Calu3 (cell line): ENCODE measurements at regions not wholly inside any gene's neighbourhood (a gene's known extent, or its start where the extent isn't known, plus 50 kb on each side); places are given as distances from the start of the nearest gene placed in this dataset.

Source experiments
- BruUV-seq: library from RNA; stranded (reverse); fragments of 400-500 nt; replicated peaks from 2 replicates; lab custom pipeline; 2021; lab: Mats Ljungman, UMichigan
- CTCF ChIA-PET: fragments of 300-600 bp; sonication (Branson Sonifier 250); formaldehyde crosslinking; loops from one replicate; lab custom pipeline; 2022; ENCODE audit warnings: antibody characterized with exemption; lab: Charles Lee
- DNase-seq: peaks from one replicate; pipeline ENCODE4 v3.0.0; 2022
- H3K27ac Mint-ChIP-seq: one replicate; pipeline ENCODE4 v1.8.0; 2022; ENCODE audit warnings: mixed read lengths; ENCODE audit not compliant: unreplicated experiment
- H3K27me3 Mint-ChIP-seq: one replicate; pipeline ENCODE4 v1.8.0; 2022; ENCODE audit warnings: mixed read lengths; ENCODE audit not compliant: unreplicated experiment
- H3K36me3 Mint-ChIP-seq: one replicate; pipeline ENCODE4 v1.8.0; 2022; ENCODE audit warnings: mild to moderate bottlenecking, moderate library complexity, mixed read lengths; ENCODE audit not compliant: insufficient read depth, unreplicated experiment
- H3K4me1 Mint-ChIP-seq: one replicate; pipeline ENCODE4 v1.8.0; 2022; ENCODE audit warnings: mild to moderate bottlenecking, low read depth, mixed read lengths; ENCODE audit not compliant: unreplicated experiment
- H3K4me3 Mint-ChIP-seq: one replicate; pipeline ENCODE4 v1.8.0; 2022; ENCODE audit warnings: mild to moderate bottlenecking, low read depth, moderate library complexity, mixed read lengths; ENCODE audit not compliant: unreplicated experiment
- H3K9me3 Mint-ChIP-seq: one replicate; pipeline ENCODE4 v1.8.0; 2022; ENCODE audit warnings: low read depth, mixed read lengths; ENCODE audit not compliant: unreplicated experiment
- intact Hi-C: fragments of 100-400 bp; cut with micrococcal nuclease; formaldehyde crosslinking; loops from one replicate; pipeline ENCODE4 v1.10.0; 2022; ENCODE audit not compliant: unreplicated experiment
- TF ChIP-seq, protein P1 (sequence below): fragments of 200-600 bp; IDR thresholded peaks from one replicate; pipeline ENCODE4 v1.8.0; 2022; ENCODE audit warnings: antibody characterized with exemption; ENCODE audit not compliant: unreplicated experiment

DNA sequence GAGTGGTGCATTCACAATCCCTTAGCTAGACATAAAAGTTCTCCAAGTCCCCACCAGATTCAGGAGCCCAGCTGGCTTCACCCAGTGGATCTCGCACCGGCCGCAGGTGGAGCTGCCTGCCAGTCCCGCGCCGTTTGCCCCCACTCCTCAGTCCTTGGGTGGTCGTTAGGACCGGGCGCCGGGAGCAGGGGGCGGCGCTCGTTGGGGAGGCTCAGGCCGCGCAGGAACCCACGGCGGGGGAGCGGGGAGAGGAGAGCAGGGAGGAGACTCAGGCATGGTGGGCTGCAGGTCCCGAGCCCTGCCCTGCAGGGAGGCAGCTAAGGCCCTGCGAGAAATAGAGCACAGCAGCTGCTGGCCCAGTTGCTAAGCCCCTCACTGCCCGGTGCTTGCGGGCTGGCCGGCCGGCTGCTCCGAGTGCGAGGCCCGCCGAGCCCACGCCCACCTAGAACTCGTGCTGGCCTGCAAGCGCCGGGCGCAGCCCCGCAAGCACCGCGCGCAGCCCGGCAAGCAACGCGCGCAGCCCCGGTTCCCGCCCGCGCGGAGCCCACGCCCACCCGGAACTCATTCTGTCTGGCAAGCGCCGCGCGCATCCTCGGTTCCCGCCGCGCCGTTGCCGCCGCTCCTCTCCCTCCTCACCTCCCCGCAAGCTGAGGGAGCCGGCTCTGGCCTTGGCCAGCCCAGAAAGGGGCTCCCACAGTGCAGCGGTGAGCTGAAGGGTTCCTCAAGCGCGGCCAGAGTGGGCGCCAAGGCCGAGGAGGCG is 153.5 kb downstream of the SLC7A11 start:
- no peak overlapping the region for H3K27ac Mint-ChIP-seq
- peaks cover 33% of the 10 kb centered on the region for H3K4me1 Mint-ChIP-seq
- intact Hi-C loops: no loop called here
- TF ChIP-seq, protein P1, sequence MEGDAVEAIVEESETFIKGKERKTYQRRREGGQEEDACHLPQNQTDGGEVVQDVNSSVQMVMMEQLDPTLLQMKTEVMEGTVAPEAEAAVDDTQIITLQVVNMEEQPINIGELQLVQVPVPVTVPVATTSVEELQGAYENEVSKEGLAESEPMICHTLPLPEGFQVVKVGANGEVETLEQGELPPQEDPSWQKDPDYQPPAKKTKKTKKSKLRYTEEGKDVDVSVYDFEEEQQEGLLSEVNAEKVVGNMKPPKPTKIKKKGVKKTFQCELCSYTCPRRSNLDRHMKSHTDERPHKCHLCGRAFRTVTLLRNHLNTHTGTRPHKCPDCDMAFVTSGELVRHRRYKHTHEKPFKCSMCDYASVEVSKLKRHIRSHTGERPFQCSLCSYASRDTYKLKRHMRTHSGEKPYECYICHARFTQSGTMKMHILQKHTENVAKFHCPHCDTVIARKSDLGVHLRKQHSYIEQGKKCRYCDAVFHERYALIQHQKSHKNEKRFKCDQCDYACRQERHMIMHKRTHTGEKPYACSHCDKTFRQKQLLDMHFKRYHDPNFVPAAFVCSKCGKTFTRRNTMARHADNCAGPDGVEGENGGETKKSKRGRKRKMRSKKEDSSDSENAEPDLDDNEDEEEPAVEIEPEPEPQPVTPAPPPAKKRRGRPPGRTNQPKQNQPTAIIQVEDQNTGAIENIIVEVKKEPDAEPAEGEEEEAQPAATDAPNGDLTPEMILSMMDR: no peak
- no TSS peak for BruUV-seq
- H3K36me3 Mint-ChIP-seq: no peaks in the 10 kb centered on the region
- no peaks in the 10 kb centered on the region for H3K27me3 Mint-ChIP-seq
- CTCF ChIA-PET: interaction anchor here (0.6 kb wide), 1 partner anchor 832 kb away, joined by 3 read pairs; no protein-coding TSS in a partner anchor
- peaks cover 4% of the 10 kb centered on the region for H3K9me3 Mint-ChIP-seq
- H3K4me3 Mint-ChIP-seq: no peak overlapping the region
- no peak for DNase-seq

DNA sequence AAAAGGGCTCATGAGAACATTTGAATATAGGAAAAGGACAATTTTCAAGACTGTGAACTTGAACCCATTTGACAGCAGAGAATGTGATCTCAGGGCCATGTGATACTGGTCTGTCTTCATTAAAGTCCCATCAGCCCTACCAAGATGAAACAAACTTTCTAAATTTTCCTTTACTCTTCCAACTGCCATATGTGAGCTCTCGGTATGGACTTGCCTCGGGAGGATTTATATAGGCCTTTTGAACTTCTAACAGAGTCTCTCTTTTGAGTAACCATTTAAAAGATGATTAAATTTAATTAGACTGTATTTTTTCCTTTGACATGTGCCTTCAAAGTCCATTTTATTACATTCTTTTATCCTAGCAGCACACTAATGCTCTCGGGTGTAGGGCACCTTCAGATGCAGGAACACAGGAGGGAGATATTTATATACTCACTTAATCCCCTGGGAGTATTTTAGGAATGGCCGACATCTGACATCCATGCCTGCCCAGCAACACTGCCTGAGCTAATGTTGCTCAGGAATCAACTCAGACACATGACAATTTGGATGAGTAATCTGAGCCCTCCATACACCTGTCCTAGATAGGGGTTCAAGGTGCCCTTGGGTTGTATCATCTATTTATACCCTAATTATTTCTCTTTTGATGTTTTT is 155.0 kb downstream of the SLC7A11 start:
- TF ChIP-seq, protein P1: no peak
- intact Hi-C loops: no loop called here
- DNase-seq: no peak
- Mint-ChIP-seq H3K27ac (no peak overlapping the region), H3K4me3 (no peak overlapping the region), H3K9me3 (no peaks in the 10 kb centered on the region), H3K4me1 (peaks cover 22% of the 10 kb centered on the region), H3K27me3 (no peaks in the 10 kb centered on the region), H3K36me3 (no peaks in the 10 kb centered on the region)
- CTCF ChIA-PET: no interaction called here
- BruUV-seq: no TSS peak

DNA sequence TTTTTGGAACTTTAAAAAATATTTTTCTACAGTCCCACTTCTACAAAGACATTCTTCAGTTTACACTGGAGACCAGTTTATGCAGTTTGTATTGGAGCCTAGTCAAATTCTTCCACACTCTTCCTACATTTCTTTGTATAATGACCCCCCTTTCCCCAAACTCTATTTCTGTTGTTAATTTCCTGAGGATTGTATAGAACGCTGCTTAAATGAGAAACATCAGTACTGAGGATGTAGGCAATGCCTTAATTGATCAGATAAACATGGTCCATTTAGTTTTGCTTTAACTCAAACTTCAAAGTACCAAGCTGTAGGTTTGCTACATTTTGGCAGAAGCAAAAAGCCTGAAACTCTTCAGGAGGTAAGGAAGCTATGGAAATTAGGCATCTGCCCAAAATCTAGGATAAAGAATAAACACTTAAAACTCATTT is 155.5 kb downstream of the SLC7A11 start:
- H3K4me3 Mint-ChIP-seq: no peak overlapping the region
- DNase-seq: no peak
- H3K27me3 Mint-ChIP-seq: no peaks in the 10 kb centered on the region
- no peaks in the 10 kb centered on the region for H3K36me3 Mint-ChIP-seq
- H3K4me1 Mint-ChIP-seq: peaks cover 19% of the 10 kb centered on the region
- H3K27ac Mint-ChIP-seq: no peak overlapping the region
- no peaks in the 10 kb centered on the region for H3K9me3 Mint-ChIP-seq
- CTCF ChIA-PET: no interaction called here
- BruUV-seq: no TSS peak
- intact Hi-C loops: no loop called here
- TF ChIP-seq, protein P1: no peak

DNA sequence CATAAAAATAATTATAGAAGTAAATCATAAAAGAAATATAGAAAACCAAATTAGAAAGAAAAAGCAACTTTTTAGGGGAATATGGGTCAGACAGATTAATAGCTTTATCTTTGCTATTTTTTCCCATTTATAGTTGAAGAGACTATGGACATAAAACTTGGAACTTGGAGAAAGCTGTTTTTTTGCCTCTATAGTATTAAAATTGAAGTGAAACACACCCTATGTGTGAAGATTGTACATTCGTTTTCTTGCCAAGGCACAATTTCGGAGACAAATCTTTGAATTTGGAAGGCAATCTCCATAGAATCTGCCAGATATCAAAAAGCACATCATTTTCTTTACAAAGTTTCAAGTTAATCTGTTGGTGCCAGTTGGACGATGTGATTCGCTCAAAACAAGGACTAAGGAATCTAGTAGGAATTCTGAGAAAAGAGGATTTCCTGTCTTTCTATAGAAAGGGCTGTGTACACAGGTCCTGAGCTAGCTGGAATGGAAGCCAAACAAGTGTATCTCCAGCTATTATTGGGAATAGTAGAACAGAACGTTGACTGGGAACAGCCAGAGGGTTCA is 156.3 kb downstream of the SLC7A11 start:
- CTCF ChIA-PET: no interaction called here

More for the DNA sequence above, 156.3 kb downstream of the SLC7A11 start:
- DNase-seq: no peak
- TF ChIP-seq, protein P1: no peak
- no peaks in the 10 kb centered on the region for H3K9me3 Mint-ChIP-seq
- no peak overlapping the region for H3K4me3 Mint-ChIP-seq
- no TSS peak for BruUV-seq
- no peak overlapping the region for H3K27ac Mint-ChIP-seq
- H3K36me3 Mint-ChIP-seq: no peaks in the 10 kb centered on the region
- H3K4me1 Mint-ChIP-seq: peaks cover 11% of the 10 kb centered on the region
- H3K27me3 Mint-ChIP-seq: no peaks in the 10 kb centered on the region
- intact Hi-C loops: no loop called here
